OCI-LY1 (cell line): ENCODE measurements at regions not wholly inside any gene's neighbourhood (a gene's known extent, or its start where the extent isn't known, plus 50 kb on each side); places are given as distances from the start of the nearest gene placed in this dataset.

Experiments used
- H2AFZ ChIP-seq: fragments of 200-600 bp; sonication (generic), shearing (Covaris generic); 2 replicates; pipeline ENCODE4 v1.6.0; 2014; ENCODE audit warnings: antibody characterized with exemption, mild to moderate bottlenecking, low read length
- H3F3A ChIP-seq: fragments of 200-600 bp; sonication (generic), shearing (Covaris generic); 2 replicates; pipeline ENCODE4 v1.6.0; 2014; ENCODE audit warnings: mild to moderate bottlenecking, antibody characterized with exemption, low read length, moderate library complexity; ENCODE audit not compliant: insufficient read depth
- H3K27ac ChIP-seq: fragments of 200-600 bp; sonication (generic); 2 replicates; pipeline ENCODE4 v1.5.1; 2014; ENCODE audit warnings: low read length, mixed run types, mild to moderate bottlenecking, low read depth; ENCODE audit not compliant: poor library complexity, severe bottlenecking
- H3K27me3 ChIP-seq: fragments of 200-600 bp; sonication (generic); 2 replicates; pipeline ENCODE4 v1.6.0; 2014; ENCODE audit warnings: antibody characterized with exemption, mild to moderate bottlenecking, low read length, moderate library complexity; ENCODE audit not compliant: insufficient read depth
- H3K36me3 ChIP-seq: fragments of 200-600 bp; sonication (generic); 2 replicates; pipeline ENCODE4 v1.6.1; 2014; ENCODE audit warnings: mild to moderate bottlenecking, antibody characterized with exemption, low read length, moderate library complexity, mixed read lengths; ENCODE audit not compliant: insufficient read depth
- H3K4me1 ChIP-seq: fragments of 200-600 bp; sonication (generic); 2 replicates; pipeline ENCODE4 v1.5.1; 2014; ENCODE audit warnings: mild to moderate bottlenecking, low read length, moderate library complexity; ENCODE audit not compliant: insufficient read depth, severe bottlenecking
- H3K4me2 ChIP-seq: fragments of 200-600 bp; sonication (generic), shearing (Covaris generic); 2 replicates; pipeline ENCODE4 v1.6.1; 2014; ENCODE audit warnings: low read length
- H3K4me3 ChIP-seq: fragments of 200-600 bp; sonication (generic); 2 replicates; pipeline ENCODE4 v1.5.1; 2014; ENCODE audit warnings: low read length, low read depth, mild to moderate bottlenecking, mixed read lengths; ENCODE audit not compliant: poor library complexity, severe bottlenecking
- H3K79me2 ChIP-seq: fragments of 200-600 bp; shearing (Covaris generic); 2 replicates; pipeline ENCODE4 v1.6.1; 2016; ENCODE audit warnings: mixed run types, low read length, mixed read lengths; ENCODE audit not compliant: insufficient read depth
- H3K9ac ChIP-seq: fragments of 200-600 bp; sonication (generic), shearing (Covaris generic); 2 replicates; pipeline ENCODE4 v1.6.1; 2014; ENCODE audit warnings: mild to moderate bottlenecking, low read length, mixed read lengths
- H3K9me2 ChIP-seq: fragments of 200-600 bp; sonication (generic), shearing (Covaris generic); 2 replicates; pipeline ENCODE4 v1.6.1; 2014; ENCODE audit warnings: low read depth, mild to moderate bottlenecking, low read length, mixed read lengths
- H3K9me3 ChIP-seq: fragments of 200-600 bp; shearing (Covaris generic); 2 replicates; pipeline ENCODE4 v1.6.1; 2014; ENCODE audit warnings: low read length, mixed read lengths
- H4K20me1 ChIP-seq: fragments of 200-600 bp; sonication (generic), shearing (Covaris generic); 2 replicates; pipeline ENCODE4 v1.6.0; 2016; ENCODE audit warnings: mild to moderate bottlenecking, low read length; ENCODE audit not compliant: insufficient read depth
- CTCF ChIP-seq: fragments of 200-600 bp; sonication (generic), shearing (Covaris generic); IDR thresholded peaks from 2 replicates; pipeline ENCODE4 v1.5.1; 2017; ENCODE audit warnings: mild to moderate bottlenecking, antibody characterized with exemption, low read length, moderate library complexity, mixed read lengths
- EZH2 ChIP-seq: fragments of 200-600 bp; sonication (generic), shearing (Covaris generic); IDR thresholded peaks from 2 replicates; pipeline ENCODE4 v1.8.0; 2017; ENCODE audit warnings: borderline replicate concordance, mixed run types, mild to moderate bottlenecking, antibody characterized with exemption, low read length, moderate library complexity, mixed read lengths

- TF ChIP-seq CTCF: no peak
- no peak for TF ChIP-seq EZH2
- Histone ChIP-seq H3K4me2 (no peak overlapping the region), H3K36me3 (no peaks in the 10 kb centered on the region), H2AFZ (no peak overlapping the region), H4K20me1 (no peaks in the 10 kb centered on the region), H3K4me3 (no peak overlapping the region), H3K27me3 (0 out of 2 replicates have a peak, but pooled peaks cover 5% of the 10 kb centered on the region), H3K9me2 (no peaks in the 10 kb centered on the region), H3K9ac (no peak overlapping the region), H3K79me2 (no peaks in the 10 kb centered on the region), H3F3A (no peaks in the 10 kb centered on the region), H3K4me1 (no peaks in the 10 kb centered on the region), H3K9me3 (no peaks in the 10 kb centered on the region), H3K27ac (no peak overlapping the region)
Observed at GRCh38 chr1:30639881-30640452, 83.4 kb downstream of the MATN1 start.

GRCh38 chr1:30638811-30639210, 84.6 kb downstream of the MATN1 start:
- Histone ChIP-seq H3F3A (no peaks in the 10 kb centered on the region), H3K27ac (no peak overlapping the region), H3K4me1 (no peaks in the 10 kb centered on the region), H3K9ac (no peak overlapping the region), H3K9me3 (no peaks in the 10 kb centered on the region), H3K4me2 (no peak overlapping the region), H2AFZ (no peak overlapping the region), H4K20me1 (no peaks in the 10 kb centered on the region), H3K4me3 (no peak overlapping the region), H3K36me3 (no peaks in the 10 kb centered on the region), H3K9me2 (no peaks in the 10 kb centered on the region), H3K79me2 (no peaks in the 10 kb centered on the region), H3K27me3 (0 out of 2 replicates have a peak, but pooled peaks cover 7% of the 10 kb centered on the region)
- TF ChIP-seq EZH2: no peak
- TF ChIP-seq CTCF: no peak

- no peak overlapping the region for H3K9ac ChIP-seq
- no peaks in the 10 kb centered on the region for H3K4me1 ChIP-seq
- no peaks in the 10 kb centered on the region for H3K79me2 ChIP-seq
- H3K4me2 ChIP-seq: no peak overlapping the region
- H3K36me3 ChIP-seq: no peaks in the 10 kb centered on the region
- TF ChIP-seq EZH2 (no peak), CTCF (no peak)
- no peak overlapping the region for H3K4me3 ChIP-seq
- no peaks in the 10 kb centered on the region for H4K20me1 ChIP-seq
- no peaks in the 10 kb centered on the region for H3K9me3 ChIP-seq
- H2AFZ ChIP-seq: no peak overlapping the region
- no peaks in the 10 kb centered on the region for H3K9me2 ChIP-seq
- 0 out of 2 replicates have a peak, but pooled peaks cover 11% of the 10 kb centered on the region for H3K27me3 ChIP-seq
- no peak overlapping the region for H3K27ac ChIP-seq
- no peaks in the 10 kb centered on the region for H3F3A ChIP-seq
Observed at GRCh38 chr1:30638086-30638485, 85.3 kb downstream of the MATN1 start.
